GM18907 (cell line): ENCODE measurements at regions not wholly inside any gene's neighbourhood (a gene's known extent, or its start where the extent isn't known, plus 50 kb on each side); places are given as distances from the start of the nearest gene placed in this dataset.
"Not testable (repeated sequence)": the region's sequence is repeated elsewhere in the genome, so short reads cannot be mapped to it uniquely, and the experiment has no call there.

Source experiments
- ATAC-seq: cut with Tn5 transposase; IDR thresholded peaks from one replicate; pipeline ENCODE4 v1.9.1; 2021; ENCODE audit warnings: mild to moderate bottlenecking, moderate library complexity; ENCODE audit not compliant: unreplicated experiment

DNA sequence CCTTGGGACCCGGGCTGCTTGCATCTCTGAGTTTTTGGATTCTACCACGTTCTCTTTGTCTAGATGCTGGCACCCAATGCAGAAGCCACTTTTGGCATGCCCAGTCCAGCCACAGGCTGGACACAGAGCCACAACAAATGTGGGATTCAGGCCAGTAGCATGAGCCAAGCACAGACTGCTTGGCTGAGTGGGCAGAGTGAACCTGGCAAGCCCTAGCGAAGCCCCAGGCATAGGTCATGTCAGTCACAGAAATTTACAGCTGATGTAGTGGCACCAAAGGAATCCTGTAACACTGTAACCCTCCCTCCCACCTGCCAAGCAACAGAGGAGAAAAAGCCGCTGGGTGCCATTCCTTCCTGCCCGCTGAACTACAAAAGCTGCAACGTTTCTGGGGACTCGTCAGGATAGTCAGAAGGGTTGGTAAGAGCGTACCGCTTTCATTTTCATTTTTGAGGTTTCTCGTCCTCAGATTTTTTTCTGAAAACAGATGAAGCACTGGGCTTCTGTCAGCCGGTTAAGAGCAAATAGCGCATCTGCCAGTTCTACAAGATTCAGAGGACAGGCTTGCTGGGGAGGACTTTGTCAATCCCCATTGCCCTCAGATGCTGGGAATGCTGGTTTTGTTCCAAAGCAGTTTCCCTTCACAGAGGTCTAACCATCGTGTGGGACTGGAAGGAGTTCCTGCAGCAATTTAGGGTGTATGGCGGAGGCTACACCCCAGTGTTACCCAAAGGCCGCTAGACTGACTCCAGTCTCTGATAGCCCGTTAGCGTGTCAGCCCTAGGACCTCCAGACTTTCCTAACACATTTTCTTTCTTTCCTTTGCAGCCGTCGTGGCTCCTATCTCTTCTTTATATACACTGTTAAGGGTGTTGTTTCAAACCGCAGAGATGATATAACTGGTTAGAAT lies 399.0 kb downstream of the HTR1A start:
- ATAC-seq, result no peak

DNA sequence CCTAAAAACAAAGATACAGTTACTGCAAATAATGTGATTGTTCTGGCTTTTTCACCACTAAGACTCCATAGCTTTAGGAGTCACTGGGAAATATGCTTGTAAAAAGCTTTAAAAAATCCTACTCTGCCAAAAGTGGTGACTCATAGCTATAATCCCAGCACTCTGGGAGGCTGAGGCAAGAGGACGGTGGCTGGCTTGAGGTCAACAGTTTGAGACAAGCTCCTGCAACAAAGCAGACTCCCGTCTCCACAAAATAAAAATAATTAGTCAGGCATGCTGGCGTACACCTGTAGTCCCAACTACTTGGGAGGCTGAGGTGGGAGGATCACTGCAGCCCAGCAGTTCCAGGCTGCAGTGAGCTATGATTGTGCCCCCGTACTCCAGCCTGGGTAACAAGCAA lies 406.4 kb downstream of the HTR1A start:
- no peak for ATAC-seq

DNA sequence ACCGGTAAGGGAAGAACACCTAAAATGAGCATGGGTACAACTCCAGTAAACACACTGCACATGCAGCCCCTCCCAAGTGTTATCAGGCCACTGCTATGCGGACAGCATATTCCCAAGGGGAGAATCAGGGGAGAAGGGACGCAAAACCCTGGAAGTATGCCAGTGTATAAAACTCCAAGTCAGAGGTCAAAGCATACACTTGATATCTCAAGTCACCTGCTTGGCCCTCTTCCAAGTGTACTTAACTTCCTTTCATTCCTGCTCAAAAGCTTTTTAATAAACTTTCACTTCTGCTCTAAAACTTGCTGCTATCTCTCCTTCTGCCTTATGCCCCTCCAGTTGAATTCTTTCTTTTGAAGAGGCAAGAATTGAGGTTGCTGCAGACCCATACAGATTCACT lies 408.1 kb downstream of the HTR1A start:
- ATAC-seq, result no peak

DNA sequence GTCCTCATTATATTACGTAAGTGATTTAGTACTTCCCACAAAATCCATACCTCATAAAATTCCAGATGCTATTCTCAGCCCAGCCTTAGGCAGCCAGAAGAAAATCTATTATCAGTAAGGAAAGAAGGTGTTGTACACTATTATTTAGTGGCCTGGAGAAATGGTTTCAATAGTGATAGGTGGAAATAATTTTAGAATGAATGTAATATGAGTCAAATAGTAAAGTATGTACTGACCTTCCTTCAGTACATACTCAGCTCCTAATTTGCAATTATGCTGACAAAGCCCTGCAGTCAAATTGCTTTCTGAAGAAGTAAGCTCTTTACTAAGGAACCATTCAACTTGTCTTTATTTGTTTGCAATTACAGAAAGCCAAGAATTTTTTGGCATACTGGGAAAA lies 409.2 kb downstream of the HTR1A start:
- ATAC-seq, result no peak

DNA sequence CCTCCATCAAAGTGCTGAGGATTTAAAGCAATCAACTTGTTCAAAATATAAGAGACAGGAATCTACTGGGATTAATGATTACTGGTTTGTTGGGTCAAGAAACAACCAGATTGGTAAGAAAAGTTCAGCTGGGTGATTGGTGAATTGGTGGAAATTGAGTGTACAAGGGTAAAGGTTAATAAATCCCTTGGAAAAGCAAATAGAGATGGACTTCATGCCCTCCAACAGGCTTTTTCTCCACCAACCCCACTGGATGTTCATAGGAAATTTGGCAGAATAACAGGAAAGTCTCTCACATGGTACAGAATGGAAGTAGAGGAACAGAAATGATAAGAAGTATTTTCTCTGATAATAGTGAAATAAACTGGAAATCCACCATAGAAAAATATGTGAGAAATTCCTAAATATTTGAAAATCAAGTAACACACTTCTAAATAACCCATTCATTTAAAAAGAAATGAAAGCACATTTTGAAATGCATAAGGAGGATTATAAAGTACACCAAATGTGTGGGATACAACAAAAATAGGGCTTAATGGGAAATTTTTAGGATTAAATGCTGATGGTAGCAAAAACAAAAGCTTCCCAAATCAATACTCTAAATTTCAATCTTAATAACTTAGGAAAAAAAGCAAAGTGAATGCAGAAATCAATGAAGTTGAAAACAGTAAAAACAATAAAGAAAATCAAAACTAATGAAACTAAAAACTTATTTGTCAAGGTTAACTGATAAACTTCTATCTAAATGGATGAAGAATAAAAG lies 426.2 kb downstream of the HTR1A start:
- ATAC-seq, result no peak

DNA sequence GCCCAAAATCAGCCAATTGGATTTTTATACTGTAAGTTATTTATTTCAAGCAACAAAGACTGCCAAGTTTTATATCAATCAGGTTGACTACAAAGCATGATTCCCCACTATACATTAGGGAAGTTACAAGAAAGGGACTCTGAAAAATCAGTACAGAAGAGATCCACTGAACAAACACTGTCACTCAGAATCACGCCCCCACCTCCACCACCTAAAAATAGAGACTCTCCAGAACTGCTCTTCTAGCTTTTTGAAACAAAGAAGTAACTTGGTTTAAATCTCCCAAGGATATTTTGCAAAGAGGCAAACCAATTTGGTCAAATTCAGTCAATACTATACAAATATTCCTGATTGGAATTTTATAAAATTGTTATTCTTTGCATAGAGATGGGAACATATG lies 438.0 kb downstream of the HTR1A start:
- no peak for ATAC-seq

DNA sequence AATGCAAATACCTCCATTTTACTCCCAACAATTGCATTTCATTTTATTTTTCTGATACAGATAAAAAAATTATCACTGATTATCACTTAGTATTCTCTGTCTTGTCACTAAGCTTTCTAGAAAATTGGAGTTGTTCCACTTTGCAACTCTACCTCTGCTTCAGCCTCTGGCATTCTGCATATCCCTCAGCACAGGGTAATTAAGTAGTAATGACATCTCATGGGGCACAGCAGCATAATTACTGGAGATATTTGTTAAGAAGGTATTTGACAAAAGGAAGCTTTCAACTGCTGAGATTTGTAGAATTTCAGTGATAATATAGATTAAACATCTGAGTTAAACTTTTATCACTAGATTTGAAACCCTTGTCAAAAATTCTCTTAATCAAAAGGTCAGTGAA lies 446.2 kb downstream of the HTR1A start:
- no peak for ATAC-seq

DNA sequence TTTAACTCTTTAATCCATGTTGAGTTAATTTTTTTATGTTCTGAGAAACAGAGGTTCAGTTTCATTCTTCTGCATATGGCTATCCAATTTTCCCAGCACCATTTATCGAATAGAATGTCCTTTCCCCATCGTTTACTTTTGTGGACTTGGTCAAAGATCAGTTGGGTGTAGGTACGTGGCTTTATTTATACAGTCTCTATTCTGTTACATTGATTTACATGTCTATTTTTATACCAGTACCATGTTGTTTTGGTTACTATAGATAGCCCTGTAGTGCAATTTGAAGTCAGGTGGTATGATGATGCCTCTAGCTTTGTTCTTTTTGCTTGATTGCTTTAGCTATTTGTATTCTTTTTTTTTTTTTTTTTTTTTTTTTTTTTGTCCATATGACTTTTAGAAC lies 462.0 kb downstream of the HTR1A start:
- no peak for ATAC-seq

DNA sequence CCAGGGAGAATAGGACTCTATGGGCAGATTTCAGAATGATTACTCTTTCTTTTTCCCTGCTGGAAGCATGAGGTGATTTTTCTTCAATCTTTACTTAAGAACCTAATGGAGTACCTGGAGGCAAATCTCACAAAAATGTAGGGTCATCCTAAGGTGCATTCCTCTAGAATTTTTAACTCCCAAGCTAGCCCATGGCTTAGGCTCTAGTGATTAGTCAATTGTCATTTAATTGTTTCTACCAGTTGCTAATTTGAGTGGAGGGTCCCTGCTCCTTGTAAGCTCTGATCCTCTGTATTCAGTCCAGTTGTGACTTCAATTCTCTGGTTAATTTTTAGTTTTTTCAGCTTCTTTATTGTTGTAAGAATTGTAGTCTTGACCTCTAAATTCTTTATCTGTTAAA lies 467.0 kb downstream of the HTR1A start:
- no peak for ATAC-seq

DNA sequence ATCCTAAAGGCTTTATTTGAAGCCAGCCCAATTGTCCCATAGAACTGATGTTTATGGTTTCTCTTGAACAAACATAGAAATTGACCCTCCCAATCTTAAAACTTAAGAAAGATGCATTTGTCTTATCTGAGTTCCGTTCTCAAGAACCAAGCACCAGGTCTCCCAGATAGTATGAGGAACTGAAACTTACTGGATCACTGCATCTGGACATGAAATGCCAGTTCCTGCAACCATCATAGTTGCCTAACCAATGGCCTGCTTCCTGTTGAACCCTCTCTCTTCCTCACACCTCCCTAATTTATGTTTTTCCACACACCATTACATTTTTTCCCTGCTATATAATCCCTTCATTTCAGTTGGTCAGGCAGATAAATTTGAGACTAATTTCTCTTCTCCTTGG lies 478.9 kb downstream of the HTR1A start:
- ATAC-seq, result no peak

DNA sequence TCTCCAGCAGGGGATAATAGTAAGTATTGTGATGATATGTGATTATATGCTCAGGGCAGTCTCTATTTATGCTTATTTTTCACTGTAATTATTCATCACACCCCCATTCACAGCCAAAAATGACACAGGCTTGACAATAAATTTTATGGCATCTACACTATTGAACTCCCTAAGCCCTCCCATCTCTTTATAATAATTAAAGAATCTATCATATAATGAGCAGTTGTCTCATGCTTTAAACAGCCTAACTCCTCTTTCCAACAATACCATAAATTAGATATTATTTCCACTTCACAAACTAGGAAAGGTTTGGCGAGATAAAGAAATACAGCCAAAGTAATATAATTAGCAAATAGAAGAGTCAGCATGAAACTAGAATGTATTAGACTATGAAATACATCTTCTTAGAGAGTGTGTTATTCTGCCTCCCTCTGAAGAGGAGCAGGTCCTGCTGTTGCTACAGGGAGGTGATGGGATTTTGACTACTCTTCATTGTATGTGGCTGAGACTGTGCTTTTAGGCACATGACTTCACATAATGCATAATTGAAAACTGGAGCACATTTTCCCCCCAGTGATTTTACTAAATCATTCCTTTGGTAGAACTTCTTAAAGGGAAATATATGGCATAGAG lies 488.8 kb downstream of the HTR1A start:
- no peak for ATAC-seq

DNA sequence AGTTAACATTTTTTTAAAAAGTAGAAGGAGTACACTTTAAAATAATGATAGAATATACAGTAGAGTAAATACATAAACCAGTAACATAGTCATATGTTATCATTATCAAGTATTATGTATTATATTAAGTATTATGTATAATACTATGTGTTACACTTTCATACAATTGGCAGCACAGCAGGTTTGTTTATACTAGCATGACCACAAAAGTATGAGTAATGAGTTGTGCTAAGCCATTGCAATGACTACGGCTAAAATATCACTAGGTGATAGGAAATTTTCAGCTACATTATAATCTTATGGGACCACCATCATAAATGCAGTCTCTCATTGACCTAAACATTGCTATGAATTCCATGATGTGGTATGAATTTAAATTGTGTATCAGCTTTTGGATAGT lies 506.0 kb downstream of the HTR1A start:
- no peak for ATAC-seq

DNA sequence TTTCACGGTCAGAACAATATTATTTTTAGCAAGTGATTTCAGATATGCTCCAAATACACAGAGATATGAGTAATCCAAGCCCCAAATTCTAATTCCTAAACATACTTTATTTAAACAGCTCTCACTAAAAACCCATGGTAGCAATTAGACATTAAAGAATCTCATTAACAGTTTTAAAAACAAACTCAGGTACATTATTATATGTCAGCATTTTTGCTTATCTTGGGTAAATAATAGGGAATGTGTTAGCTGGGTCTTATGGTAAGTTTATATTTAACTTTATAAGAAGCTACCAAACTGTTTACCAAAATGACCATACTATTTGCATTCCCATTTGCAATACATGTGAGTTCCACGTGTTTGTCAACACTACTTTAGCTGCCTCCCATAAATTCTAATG lies 511.1 kb downstream of the HTR1A start:
- ATAC-seq, result no peak

DNA sequence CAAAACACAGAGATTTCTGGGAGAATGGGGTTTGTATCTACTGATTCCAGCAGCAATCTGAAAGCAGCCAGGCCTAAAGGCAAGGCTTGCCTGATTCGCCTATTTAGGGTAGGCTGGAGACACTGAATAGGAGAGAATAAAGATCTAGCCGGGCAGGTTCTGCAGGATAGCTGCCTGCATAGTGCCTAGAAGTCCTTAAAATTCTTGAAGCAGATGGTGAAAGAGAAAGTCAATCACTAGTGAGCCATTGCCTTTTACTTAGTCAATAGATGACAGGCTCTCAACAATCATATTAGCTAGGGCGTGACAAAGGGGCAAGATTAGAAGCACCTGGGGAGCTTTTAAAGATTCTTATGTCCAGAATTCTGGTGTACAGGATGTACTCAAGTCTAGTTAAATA lies 522.7 kb downstream of the HTR1A start:
- no peak for ATAC-seq

DNA sequence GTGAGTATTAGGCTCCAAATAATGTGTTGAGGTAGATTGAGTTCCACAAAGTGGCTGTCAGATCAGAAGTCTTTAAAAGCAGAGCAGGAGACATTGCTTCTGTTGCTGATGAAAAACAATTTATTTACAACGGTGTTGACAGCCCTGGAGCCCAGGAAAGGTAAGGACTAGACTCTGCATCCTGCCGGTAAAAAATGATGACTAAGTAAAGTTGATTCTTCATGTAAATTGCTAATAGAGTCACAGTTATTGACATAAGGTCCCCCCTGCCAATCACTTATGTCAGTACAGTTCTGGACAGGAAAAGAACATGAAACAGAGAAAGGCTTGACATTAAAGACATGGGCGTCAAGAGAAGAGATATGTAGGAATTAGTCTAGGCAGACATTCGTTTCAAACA lies 552.5 kb downstream of the HTR1A start:
- no peak for ATAC-seq

DNA sequence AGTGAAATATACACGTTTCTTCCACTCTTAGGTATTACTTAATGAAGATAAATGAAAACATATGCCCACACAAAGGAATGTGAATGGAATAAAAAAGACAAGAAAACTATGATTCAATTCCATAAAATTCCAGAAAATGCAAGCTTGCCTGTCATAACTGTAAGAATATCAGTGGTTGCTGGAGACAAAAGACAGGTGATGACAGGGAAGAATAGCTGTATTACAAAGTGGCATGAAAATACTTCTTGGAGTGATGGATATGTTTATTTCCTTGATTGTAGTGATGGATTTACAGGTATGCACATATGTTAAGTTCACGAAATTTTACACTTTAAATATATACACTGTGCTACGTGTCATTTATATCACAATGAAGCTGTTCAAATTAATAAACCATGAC lies 553.3 kb downstream of the HTR1A start:
- no peak for ATAC-seq

DNA sequence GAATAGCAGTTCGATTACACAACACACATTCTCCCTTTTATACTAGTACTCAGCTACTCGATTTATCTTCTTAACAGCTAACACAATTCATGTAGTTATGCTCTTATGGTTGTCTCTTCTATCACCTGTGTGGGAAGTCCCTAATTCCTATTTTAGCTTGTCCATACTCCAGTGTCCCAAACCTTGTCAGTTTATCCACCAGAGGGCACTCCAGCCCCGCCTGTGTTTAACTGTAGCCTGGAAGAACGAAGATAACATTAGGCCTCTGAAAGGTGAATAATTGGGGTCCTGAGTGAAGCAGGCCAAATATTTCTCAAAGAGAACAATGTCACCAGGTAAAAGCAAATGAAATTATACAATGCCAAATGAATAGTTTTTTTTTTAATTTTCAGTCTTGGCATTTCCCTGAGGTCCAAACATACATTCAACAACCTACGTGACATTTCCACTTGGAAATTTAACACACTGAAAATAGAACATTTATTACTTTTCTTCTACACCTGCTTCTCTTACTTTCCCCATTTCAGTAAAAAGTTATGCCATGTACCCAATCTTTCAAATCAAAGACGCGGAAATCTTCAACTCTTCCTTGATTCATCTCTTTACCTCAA lies 560.7 kb downstream of the HTR1A start:
- ATAC-seq, result peak; percentile 97

DNA sequence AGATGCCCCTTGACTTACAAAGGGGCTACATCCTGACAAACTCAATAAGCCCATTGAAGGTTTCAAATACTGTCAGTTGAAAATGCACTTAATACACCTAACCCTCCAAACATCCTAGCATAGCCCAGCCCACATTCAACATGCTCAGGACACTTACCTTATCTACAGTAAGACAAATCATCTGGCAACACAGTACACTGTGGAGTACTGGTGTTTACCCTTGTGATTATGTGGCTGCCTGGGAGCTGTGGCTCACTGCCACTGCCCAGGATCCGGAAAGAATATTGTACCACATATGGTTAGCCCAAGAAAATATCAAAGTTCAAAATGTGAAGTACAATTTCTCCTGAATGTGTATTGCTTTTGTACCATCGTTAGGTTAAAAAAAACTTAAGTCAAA lies 562.2 kb downstream of the HTR1A start:
- no peak for ATAC-seq

DNA sequence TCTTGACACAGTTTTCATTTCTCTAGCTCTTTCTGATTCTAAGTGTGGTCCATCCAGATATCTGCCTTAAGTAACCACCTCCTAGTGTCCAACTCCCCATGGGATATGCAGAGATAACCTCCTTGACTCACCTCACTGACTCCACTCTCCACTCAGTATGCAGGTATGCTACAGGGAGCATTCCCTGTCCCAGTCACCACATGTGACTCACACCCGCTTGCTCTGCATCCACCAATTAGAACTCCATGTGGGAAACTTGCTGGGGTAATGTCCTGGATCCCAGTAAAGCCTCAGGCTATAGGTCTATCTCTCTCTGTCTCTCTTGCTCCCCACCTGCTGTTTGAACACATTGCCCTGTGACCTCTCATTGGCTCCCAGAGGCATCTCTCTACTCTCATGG lies 563.9 kb downstream of the HTR1A start:
- no peak for ATAC-seq

DNA sequence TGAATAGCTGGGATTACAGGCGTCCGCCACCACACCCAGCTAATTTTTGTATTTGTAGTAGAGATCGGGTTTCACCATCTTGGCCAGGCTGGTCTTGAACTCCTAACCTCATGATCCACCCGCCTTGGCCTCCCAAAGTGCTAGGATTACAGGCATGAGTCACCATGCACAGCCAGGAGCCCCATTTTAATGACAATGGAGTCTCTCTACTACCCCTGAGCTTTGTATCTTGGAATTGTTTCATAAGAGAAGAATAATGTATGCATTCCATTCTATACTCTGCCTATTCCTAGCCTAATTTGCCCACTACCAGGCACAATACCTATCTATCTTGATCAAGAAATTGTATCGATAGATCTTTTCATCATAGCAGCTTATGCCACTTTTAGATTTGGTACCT lies 574.1 kb downstream of the HTR1A start:
- not testable (repeated sequence) for ATAC-seq

DNA sequence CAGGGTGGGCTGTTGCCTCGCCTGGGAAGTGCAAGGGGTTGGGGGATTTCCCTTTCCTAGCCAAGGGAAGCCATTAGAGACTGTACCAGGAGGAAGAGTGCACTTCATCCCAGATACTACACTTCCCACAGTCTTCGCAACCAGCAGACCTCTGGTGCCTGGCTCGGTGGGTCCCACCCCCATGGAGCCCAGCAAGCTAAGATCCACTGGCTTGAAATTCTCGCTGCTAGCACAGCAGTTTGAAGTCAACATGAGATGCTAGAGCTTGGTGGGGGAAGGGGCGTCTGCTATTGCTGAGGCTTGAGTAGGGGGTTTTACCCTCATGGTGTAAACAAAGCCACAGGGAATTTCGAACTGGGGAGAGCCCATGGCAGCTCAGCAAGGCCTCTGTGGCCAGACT lies 586.4 kb downstream of the HTR1A start:
- no peak for ATAC-seq
